ENCODE measurements at regions not wholly inside any gene's neighbourhood (a gene's known extent, or its start where the extent isn't known, plus 50 kb on each side); places are given as distances from the start of the nearest gene placed in this dataset.

- Histone ChIP-seq H4K91ac (replicated peaks; ENCODE audit: insufficient read length, low read length) (no peak overlapping the region), H3K18ac (ENCODE audit: extremely low read depth, low read length) (no peak overlapping the region), H3K9me3 (ENCODE audit: insufficient read depth in 2 of 2, low read depth in 1 of 2, low read length in 1 of 2) (peaks cover 42 to 54% of the 10 kb centered on the region in 2 experiments), H3K4me1 (replicated peaks in 1 of 4; ENCODE audit: control insufficient read depth in 3 of 4, insufficient read depth in 4 of 4, low read length in 3 of 4) (no peaks in the 10 kb centered on the region), H2BK5ac (ENCODE audit: low read depth, low read length) (no peak overlapping the region), H3K14ac (ENCODE audit: insufficient read length) (no peak overlapping the region), H2BK12ac (ENCODE audit: low read depth, low read length) (no peak overlapping the region), H3K56ac (replicated peaks; ENCODE audit: insufficient read length, low read depth, low read length) (no peak overlapping the region), H3K4ac (replicated peaks; ENCODE audit: insufficient read length, low read depth, low read length) (no peak overlapping the region), H3K79me1 (ENCODE audit: low read depth, low read length) (no peaks in the 10 kb centered on the region), H4K8ac (ENCODE audit: extremely low read depth, insufficient read depth, low read length) (no peak overlapping the region), H3K9ac (replicated peaks in 1 of 4; ENCODE audit: extremely low read depth in 1 of 4, low read depth in 3 of 4, low read length in 3 of 4) (no peak overlapping the region), H3K27me3 (replicated peaks in 1 of 4; ENCODE audit: control insufficient read depth in 3 of 4, extremely low read depth in 1 of 4, insufficient read depth in 3 of 4, low read length in 3 of 4) (no peaks in the 10 kb centered on the region), H3K36me3 (ENCODE audit: control insufficient read depth in 2 of 4, insufficient read depth in 4 of 4, low read length in 3 of 4) (no peaks in the 10 kb centered on the region), H4K20me1 (replicated peaks in 1 of 2; ENCODE audit: control insufficient read depth in 1 of 2, insufficient read depth in 2 of 2, low read length in 2 of 2) (no peaks in the 10 kb centered on the region), H2BK15ac (ENCODE audit: low read length) (no peak overlapping the region), H3K23me2 (ENCODE audit: low read depth, low read length) (no peaks in the 10 kb centered on the region), H2AFZ (ENCODE audit: low read length) (no peak overlapping the region), H3K4me2 (ENCODE audit: insufficient read depth in 1 of 2, low read depth in 2 of 2, low read length in 2 of 2) (no peak overlapping the region), H3K27ac (ENCODE audit: low read depth, low read length) (no peak overlapping the region), H2AK5ac (ENCODE audit: low read depth, low read length) (no peak overlapping the region), H3K23ac (ENCODE audit: insufficient read length) (no peak overlapping the region), H4K5ac (ENCODE audit: insufficient read length, low read depth, low read length) (no peak overlapping the region), H2BK120ac (replicated peaks; ENCODE audit: low read depth, low read length) (no peak overlapping the region), H2BK20ac (ENCODE audit: low read length) (no peak overlapping the region), H3K4me3 (ENCODE audit: extremely low read depth in 1 of 4, insufficient read depth in 2 of 4, low read depth in 3 of 4, low read length in 4 of 4) (no peak overlapping the region), H3K79me2 (ENCODE audit: control insufficient read depth in 1 of 2, insufficient read depth in 2 of 2, low read length in 2 of 2) (no peaks in the 10 kb centered on the region)
- CTCF ChIA-PET (ENCODE audit: partially characterized antibody) = no interaction called here
- FAIRE-seq = no peak
- 54% methylated on average over 6 of the region's 6 CpGs; no CpG with 5 or more reads in 1 of the 2 experiments for WGBS, 2 experiments (ENCODE audit: extremely low coverage in 1 of 2, insufficient coverage in 1 of 2, insufficient read length in 1 of 2, insufficient replicate concordance in 2 of 2, low coverage in 1 of 2, low lambda C conversion rate in 2 of 2, missing lambda C conversion rate in 1 of 2)
- no peak for DNase-seq (ENCODE audit: low read depth in 1 of 2, low spot score in 2 of 2)
- POLR2A ChIA-PET (ENCODE audit: partially characterized antibody) = no interaction called here
- TF ChIP-seq TCF12 (IDR thresholded peaks at IDR 0.05; ENCODE audit: low read depth, low read length) (no peak), RAD21 (IDR thresholded peaks at IDR 0.05 in 1 of 2, conservative IDR thresholded peaks at IDR 0.05 in 1 of 2; ENCODE audit: low read depth in 2 of 2, low read length in 2 of 2) (no peak), MAX (IDR thresholded peaks at IDR 0.05) (no peak), TBP (IDR thresholded peaks at IDR 0.05; ENCODE audit: low read depth, low read length) (no peak)
- TF ChIP-seq, protein P1, sequence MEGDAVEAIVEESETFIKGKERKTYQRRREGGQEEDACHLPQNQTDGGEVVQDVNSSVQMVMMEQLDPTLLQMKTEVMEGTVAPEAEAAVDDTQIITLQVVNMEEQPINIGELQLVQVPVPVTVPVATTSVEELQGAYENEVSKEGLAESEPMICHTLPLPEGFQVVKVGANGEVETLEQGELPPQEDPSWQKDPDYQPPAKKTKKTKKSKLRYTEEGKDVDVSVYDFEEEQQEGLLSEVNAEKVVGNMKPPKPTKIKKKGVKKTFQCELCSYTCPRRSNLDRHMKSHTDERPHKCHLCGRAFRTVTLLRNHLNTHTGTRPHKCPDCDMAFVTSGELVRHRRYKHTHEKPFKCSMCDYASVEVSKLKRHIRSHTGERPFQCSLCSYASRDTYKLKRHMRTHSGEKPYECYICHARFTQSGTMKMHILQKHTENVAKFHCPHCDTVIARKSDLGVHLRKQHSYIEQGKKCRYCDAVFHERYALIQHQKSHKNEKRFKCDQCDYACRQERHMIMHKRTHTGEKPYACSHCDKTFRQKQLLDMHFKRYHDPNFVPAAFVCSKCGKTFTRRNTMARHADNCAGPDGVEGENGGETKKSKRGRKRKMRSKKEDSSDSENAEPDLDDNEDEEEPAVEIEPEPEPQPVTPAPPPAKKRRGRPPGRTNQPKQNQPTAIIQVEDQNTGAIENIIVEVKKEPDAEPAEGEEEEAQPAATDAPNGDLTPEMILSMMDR (IDR thresholded peaks at IDR 0.05; ENCODE audit: control extremely low read depth in 1 of 3, insufficient read depth in 1 of 3, low read depth in 1 of 3, low read length in 3 of 3) = no peak
These were observed 722.2 kb downstream of the TMEM121 start for GRCh38 chr14:106248321-106249192.

Measured in H1 (cell line).